Sigmoid colon (tissue), 3 donors: ENCODE measurements at regions not wholly inside any gene's neighbourhood (a gene's known extent, or its start where the extent isn't known, plus 50 kb on each side); places are given as distances from the start of the nearest gene placed in this dataset.

Source experiments
- POLR2A ChIP-seq, 2 donors: fragments of 450-650 bp; IDR thresholded peaks; one replicate each; pipeline ENCODE4 v1.6.1; 2016; ENCODE audit warnings: antibody characterized with exemption in 2 of 2, mild to moderate bottlenecking in 2 of 2, moderate library complexity in 2 of 2
- TF ChIP-seq, protein P1 (sequence below), 4 experiments: fragments of 450-650 bp in 3 of 4; fragments of 200-600 bp in 1 of 4; IDR thresholded peaks; one replicate each; pipeline ENCODE4 v1.5.1; 2016 to 2019; ENCODE audit warnings: antibody characterized with exemption in 4 of 4, mild to moderate bottlenecking in 3 of 4, moderate library complexity in 2 of 4

DNA sequence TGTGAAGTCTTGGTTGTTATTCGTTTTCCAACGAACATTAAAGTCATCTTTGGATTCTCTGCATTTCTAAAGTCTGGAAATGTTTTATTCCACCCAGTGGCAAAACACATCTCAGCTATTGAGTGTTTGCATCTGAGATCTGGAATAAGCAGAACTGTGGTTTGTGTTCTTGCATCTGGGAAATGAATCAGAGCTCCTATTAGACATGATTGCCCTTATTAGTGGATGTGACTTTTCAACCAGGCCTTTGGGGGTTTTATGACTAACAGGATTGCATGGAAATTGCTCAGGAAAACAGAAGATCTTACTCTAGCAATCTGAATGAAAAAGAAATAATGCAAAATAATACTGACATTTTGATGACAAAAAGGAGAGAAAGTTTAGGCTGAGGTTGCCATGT is 488.8 kb downstream of the IRS2 start:
- TF ChIP-seq, protein P1, sequence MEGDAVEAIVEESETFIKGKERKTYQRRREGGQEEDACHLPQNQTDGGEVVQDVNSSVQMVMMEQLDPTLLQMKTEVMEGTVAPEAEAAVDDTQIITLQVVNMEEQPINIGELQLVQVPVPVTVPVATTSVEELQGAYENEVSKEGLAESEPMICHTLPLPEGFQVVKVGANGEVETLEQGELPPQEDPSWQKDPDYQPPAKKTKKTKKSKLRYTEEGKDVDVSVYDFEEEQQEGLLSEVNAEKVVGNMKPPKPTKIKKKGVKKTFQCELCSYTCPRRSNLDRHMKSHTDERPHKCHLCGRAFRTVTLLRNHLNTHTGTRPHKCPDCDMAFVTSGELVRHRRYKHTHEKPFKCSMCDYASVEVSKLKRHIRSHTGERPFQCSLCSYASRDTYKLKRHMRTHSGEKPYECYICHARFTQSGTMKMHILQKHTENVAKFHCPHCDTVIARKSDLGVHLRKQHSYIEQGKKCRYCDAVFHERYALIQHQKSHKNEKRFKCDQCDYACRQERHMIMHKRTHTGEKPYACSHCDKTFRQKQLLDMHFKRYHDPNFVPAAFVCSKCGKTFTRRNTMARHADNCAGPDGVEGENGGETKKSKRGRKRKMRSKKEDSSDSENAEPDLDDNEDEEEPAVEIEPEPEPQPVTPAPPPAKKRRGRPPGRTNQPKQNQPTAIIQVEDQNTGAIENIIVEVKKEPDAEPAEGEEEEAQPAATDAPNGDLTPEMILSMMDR (IDR thresholded peaks at IDR 0.05) = no peak
- no peak for TF ChIP-seq POLR2A (IDR thresholded peaks at IDR 0.05)
